GM18505 (cell line): ENCODE measurements at regions not wholly inside any gene's neighbourhood (a gene's known extent, or its start where the extent isn't known, plus 50 kb on each side); places are given as distances from the start of the nearest gene placed in this dataset.

Source experiments
- ATAC-seq: cut with Tn5 transposase; IDR thresholded peaks from one replicate; pipeline ENCODE4 v1.9.1; 2021; ENCODE audit not compliant: unreplicated experiment
- POLR2A ChIP-seq: IDR thresholded peaks from 4 replicates; pipeline ENCODE4 v1.6.1; 2011; ENCODE audit warnings: borderline replicate concordance; ENCODE audit not compliant: insufficient read depth, insufficient read length; ENCODE audit errors: extremely low read depth

- ATAC-seq: no peak
These were observed 88.9 kb upstream of the SLC35G4 start for GRCh38 chr18:11520536-11520935.

DNA sequence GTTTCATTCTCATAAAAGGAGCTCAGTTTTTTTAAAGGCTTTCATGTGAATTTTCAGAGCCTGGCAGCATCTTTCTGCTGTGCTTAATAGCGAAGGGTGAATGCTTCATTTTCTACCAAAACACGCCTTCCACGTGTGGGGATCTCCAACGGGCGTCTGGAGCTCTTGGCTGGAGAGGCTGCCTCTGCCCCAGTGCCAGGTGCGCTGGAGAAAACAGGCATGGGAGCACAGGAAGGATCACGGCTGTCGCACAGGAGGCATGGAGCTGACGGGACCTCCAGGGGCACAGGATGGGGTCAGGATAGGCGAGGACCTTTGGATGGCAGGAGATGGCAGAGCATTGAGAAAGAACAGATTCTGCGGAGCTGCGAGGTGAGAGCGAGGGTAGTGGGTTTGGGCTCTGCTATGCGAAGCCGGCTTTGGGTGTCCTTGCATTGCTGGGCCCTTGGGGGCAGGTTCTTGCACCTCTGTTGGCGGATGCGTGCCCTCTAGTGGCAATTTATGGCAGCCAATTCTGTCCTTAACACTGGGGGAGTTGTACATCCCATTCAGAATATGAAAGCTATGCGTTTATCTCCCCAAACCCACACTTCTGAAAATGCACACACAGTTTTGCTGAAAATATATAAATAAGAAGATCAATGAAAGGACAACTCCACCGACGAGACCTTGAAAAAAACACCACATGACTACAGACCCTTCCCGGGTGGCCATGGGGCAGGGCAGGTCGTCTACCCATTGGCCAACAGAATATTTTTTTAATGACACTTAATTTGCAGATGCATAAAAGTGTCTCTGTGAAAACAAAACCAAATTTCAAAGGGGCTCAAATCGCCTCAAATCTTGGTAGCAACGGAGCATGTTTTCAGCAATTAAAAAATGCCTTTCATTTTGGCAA, 90.4 kb upstream of the SLC35G4 start:
- peak; percentile 76 for ATAC-seq
- TF ChIP-seq POLR2A: no peak

More at GRCh38 chr18:11520536-11520935, 88.9 kb upstream of the SLC35G4 start:
- no peak for TF ChIP-seq POLR2A

DNA sequence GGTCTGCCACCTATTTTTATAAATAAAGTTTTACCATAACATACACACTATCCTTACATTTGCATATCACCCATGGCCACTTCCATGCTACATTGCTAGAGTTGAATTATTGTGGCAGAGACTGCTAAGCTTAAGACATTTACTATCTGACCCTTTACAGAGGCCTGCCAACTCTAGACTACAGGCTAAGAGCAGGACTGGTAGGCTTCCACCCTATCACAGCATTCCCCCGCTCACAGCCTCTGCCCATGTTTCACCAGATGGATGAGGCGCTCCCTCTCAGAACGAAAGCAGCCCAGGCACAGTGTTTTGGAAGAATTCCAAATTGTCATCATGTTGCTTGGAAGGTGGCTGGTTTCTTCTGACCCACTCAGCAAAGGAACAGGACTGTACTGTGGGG, 91.7 kb upstream of the SLC35G4 start:
- TF ChIP-seq POLR2A: no peak
- ATAC-seq: no peak

DNA sequence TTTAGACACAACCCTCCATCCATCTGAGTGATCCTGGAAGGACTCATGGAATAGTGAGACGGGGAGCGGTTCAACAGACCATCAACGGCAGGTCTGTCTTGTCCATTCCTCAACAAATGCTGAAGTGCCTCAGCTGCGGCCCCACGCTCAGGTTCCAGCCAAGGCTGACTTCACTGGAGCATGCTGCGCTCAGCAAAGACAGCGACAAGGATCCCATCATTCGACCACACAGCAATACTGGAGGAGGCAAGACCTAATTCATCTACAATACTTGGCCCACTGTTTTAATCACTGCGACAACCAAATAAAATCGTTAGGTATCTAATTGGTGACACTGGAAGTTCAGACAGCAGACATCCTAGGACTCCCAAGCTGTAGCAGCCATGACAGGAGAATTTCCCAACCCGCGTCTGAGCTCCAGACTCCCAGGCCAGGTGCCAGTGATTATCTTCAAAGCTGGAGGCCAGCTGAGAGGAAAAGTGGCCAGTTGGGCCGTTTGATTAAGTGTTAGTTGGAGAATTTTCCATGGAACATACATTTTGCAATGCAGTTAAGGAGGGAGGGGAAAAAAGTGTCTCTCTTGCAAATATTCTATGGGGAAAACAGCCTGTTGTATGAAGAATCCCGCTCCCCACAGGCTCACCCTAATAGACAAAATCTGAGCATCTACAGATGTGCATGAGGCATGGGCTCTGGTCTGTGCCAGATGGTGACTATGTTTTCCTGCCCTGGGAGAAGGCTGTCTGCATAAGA, 92.5 kb upstream of the SLC35G4 start:
- TF ChIP-seq POLR2A: no peak
- no peak for ATAC-seq

DNA sequence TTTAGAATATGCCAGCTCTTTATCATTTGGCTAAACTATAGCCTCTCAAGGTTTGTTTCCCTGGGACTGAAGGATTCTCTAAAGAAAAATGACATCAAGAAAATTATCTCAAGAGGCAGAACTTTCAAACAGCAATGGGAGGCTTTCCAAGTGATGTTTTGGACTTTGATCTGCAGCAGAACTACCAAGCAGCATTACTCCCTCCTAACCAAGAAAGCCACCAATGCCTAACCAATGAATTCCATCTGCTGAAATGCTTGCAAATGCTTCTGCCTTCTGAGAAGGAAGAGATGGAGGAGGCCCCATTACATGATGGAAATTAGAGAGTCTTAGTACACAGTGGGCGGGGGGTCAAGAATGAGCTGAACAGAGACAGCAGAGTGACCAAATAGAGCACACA, 95.1 kb upstream of the SLC35G4 start:
- TF ChIP-seq POLR2A: no peak
- no peak for ATAC-seq

DNA sequence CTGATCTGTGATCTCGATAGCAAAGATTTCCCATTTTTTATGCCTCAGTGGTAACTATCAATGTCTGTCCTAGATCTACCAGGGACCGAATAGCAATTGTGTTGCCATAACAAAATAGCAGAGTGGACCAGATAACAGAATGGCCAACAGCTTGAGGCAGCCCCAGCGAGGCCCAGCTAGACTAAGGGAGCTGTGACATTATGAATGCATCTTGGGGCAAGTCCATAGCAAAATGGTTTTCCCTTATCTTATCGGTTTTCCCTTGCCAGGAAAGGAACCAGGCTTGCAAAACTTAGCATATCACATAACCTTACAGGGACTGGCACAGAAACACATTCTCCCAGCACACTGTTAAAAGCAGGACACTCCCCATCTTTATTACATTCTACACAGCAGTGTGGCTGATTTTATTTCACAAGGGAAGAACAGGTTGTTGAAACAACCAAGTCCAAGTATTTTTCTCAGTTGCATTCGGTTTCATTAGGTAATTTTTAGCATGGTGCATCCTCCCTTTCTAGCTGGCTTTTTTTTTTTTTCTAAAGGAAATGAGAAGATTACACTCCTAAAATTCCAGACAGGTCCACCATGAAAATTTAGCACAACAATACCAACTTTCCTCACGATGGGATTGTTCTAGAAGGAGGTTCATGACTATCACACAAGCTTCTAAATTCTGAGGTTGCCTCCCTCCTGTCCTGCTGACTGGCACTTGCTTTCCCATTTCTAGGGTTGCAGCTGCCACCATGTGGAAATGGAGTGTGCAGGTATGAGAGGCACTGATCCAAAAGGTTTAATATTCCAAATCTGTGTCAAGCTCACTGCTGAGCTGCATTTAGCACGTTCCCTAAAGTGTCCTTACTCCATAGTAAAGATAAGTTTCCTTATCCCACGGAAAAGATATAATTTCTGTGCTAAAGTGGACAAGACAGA, 97.0 kb upstream of the SLC35G4 start:
- ATAC-seq: peak; percentile 10
- no peak for TF ChIP-seq POLR2A

GRCh38 chr18:11511434-11512095, 97.8 kb upstream of the SLC35G4 start:
- peak; percentile 87 for ATAC-seq
- no peak for TF ChIP-seq POLR2A

GRCh38 chr18:11506856-11507255, 102.5 kb upstream of the SLC35G4 start:
- TF ChIP-seq POLR2A: no peak

GRCh38 chr18:11505993-11506392, 103.4 kb upstream of the SLC35G4 start:
- no peak for TF ChIP-seq POLR2A
- no peak for ATAC-seq

More at GRCh38 chr18:11506856-11507255, 102.5 kb upstream of the SLC35G4 start:
- ATAC-seq: no peak

DNA sequence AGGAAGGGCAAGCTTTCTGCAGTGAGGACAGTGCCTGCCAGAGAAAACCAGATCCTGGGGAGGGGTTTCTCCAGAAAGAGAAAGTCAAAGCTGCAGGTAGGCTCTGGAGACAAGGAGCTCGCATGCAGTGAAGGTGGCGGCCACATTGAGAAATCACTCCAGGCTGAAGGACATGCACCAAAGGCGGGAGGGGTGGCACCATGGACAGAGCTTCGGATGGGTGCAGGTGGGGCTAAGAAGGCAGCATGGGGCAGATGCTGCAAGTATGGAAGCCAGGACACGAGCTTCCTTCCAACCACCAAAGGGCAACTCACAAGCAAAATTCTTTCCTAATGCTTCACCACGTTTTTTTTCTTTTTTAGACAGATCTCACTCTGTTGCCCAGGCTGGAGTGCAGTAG, 104.4 kb upstream of the SLC35G4 start:
- TF ChIP-seq POLR2A: no peak
- ATAC-seq: no peak

GRCh38 chr18:11502368-11502767, 107.0 kb upstream of the SLC35G4 start:
- no peak for TF ChIP-seq POLR2A
- ATAC-seq: no peak

DNA sequence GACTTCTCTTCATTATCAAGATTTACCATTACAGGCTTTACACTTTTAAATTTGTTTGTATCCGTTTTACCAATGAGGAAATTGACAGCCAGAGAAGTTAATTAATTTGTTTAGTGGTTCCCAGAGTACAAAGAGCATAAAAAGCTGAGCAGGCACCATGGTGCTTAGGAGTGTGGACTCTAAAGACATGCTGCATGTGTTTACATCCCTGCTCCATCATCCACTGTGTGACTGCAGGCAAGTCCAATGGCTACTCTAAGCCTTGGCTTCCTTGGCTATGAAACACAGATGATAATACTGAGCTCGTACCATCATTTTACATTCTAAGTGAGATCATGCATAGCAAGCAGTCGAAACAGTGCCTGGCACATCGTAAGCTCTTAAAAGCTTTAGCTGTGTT, 108.0 kb upstream of the SLC35G4 start:
- no peak for TF ChIP-seq POLR2A
- no peak for ATAC-seq
